AG09309 (cell line): ENCODE measurements at regions not wholly inside any gene's neighbourhood (a gene's known extent, or its start where the extent isn't known, plus 50 kb on each side); places are given as distances from the start of the nearest gene placed in this dataset.

Experiments used
- DNase-seq: peaks from one replicate; pipeline ENCODE4 v3.0.0-alpha.2; 2010; ENCODE audit warnings: low read depth
- H3K4me3 ChIP-seq: 2 replicates; pipeline ENCODE4 v1.5.1; 2011; ENCODE audit warnings: mild to moderate bottlenecking, low read depth, low read length, moderate library complexity; ENCODE audit not compliant: control insufficient read depth
- TF ChIP-seq, protein P1 (sequence below): IDR thresholded peaks from 2 replicates; pipeline ENCODE4 v1.5.1; 2011; ENCODE audit warnings: mild to moderate bottlenecking, low read depth, low read length, inconsistent platforms; ENCODE audit not compliant: insufficient read depth, control insufficient read depth; ENCODE audit errors: missing control alignments

DNA sequence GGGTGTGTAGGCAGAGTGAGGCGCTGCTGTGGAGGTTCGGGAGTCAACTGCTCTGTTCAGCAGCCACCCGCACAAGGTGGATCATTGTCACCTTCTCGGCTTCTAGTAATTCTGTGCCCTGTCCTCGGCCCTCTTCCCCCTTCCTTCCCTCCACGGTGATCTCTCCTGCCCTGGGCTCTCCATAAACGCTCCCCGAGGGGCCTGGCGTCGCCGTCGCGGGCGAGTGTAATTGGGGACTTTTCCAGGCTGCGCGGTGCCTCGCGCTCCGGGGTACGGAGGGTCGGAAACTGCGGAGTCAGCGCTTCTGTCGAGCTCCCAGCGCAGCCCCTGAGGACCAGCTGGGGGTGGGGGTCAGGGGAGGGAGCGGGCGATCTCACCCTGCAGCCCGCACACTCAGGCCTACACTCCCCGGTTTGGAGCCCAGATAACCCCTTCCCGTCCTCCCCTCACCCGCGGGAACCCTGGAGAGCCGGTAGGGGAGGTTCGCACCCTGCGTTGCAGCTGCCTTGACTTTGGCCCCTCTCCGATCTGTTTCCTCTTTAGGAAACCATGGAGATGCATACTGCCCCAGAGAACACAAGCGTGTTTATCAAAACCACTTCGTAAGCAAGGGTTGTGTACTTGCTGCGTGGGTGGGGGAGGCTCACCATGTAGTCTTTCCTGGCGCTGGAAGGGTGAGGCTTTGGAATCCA is 188.3 kb upstream of the ZNF618 start:
- no peak overlapping the region for H3K4me3 ChIP-seq
- DNase-seq, result no peak
- TF ChIP-seq, protein P1, sequence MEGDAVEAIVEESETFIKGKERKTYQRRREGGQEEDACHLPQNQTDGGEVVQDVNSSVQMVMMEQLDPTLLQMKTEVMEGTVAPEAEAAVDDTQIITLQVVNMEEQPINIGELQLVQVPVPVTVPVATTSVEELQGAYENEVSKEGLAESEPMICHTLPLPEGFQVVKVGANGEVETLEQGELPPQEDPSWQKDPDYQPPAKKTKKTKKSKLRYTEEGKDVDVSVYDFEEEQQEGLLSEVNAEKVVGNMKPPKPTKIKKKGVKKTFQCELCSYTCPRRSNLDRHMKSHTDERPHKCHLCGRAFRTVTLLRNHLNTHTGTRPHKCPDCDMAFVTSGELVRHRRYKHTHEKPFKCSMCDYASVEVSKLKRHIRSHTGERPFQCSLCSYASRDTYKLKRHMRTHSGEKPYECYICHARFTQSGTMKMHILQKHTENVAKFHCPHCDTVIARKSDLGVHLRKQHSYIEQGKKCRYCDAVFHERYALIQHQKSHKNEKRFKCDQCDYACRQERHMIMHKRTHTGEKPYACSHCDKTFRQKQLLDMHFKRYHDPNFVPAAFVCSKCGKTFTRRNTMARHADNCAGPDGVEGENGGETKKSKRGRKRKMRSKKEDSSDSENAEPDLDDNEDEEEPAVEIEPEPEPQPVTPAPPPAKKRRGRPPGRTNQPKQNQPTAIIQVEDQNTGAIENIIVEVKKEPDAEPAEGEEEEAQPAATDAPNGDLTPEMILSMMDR, result no peak

DNA sequence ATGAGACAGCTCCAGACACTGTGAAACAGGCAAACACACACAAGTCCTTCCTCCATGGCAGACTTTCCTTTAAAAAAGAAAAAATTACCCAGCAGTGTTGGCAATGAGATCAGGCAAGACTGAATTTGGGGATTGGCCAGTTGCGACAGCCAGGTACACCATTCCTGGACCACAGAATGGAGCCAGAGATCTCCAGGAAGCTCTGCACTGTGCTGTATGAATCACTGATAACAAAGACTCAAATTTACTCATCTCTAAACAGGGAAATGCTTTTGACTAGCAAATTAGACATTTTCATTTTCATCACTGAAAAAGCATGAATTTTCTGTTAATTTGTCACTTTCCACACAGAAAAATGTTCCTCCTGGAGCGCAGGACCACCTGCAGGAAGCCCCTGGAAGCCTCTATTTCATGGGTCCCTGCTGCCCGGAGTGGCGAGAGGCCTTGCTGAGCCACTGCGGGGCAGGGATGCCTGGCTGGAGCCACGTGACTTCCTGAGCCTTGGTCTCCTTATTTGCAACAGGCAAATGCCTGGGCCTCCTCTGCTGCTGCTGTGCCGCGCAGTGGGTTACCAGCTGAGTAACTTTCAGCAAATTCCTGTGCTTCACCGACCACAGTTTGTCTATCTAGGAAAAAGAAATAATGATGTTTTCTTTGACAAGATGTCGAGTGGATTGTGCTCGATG is 185.9 kb upstream of the ZNF618 start:
- H3K4me3 ChIP-seq, result no peak overlapping the region
- no peak for DNase-seq
- TF ChIP-seq, protein P1, result no peak

DNA sequence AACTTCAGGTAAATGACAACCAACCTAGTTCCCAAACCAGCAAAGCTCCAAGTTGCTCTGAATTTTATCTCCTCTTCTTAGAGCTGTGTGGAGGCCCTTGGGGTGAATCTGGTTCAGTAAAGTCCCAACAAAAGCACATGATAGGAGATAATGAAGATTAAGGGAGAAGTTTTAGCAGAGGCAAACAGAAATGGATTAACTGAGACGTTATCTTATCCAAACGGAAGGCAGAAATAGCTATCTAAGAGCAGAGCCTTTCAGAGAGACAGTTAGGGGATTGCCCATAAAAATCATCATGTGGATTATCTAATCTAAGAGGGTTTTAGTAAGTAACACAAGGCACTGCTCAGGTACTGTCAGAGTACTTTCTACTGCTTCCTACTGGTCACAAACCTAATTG is 183.9 kb upstream of the ZNF618 start:
- H3K4me3 ChIP-seq, result no peak overlapping the region

DNA sequence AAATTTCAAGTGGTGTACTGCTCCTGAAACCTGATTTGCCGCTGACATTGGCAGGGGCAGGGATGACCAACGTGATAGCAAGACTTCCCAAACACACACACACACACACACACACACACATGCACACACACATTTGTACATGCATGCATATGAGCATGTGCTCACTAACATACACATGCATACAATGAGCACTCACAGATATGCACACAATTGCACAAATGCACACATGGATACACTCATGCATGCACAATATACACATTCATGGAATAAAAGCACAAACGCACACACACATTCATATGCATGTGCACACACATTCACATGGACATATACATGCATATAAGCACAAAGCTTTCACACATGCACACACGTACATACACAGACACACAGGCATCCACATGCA is 181.2 kb upstream of the ZNF618 start:
- DNase-seq, result no peak
- TF ChIP-seq, protein P1, result no peak
- no peak overlapping the region for H3K4me3 ChIP-seq

More for the DNA sequence above, 183.9 kb upstream of the ZNF618 start:
- TF ChIP-seq, protein P1, result no peak
- no peak for DNase-seq

DNA sequence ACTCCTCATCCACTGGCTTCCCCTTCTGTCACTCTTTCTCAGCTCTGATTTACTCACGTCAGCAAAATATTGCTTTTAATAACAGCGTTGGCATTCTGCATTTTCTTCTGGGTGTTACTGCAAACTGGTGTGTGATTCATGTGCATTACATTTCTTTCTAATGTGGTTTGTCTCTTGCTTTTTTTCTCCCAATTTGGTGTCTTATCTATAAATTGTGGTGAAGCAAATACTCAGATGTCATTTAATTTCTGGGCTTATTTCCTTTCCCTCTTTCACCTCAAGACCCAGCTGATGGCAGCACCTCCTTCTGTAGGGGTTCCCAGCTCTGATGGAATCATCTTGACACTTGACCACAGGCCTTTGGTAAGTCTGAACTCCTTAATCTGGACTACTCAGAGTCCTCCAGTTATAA is 180.7 kb upstream of the ZNF618 start:
- H3K4me3 ChIP-seq, result no peak overlapping the region
- TF ChIP-seq, protein P1, result no peak
- no peak for DNase-seq

DNA sequence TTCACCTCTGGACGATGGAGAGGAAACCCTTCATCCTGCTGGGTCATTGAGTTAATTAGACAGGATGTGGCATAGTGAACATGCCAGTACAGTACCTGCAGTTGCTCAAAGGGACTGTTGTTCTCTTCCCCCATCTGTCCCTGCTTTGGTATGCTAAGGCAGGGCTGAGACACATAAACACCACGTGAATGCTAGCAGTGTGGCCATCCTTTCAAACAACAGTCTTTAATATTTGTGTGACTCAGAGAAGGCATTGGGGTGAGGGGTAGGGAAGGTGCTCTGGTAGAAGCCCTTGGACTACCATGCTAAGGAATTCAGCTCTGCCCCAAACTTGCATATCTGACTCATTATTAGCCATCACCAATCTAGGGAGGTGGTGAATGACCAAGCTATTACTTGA is 180.2 kb upstream of the ZNF618 start:
- TF ChIP-seq, protein P1, result no peak
- H3K4me3 ChIP-seq, result no peak overlapping the region
- no peak for DNase-seq
